HG03457 (cell line): ENCODE measurements at regions not wholly inside any gene's neighbourhood (a gene's known extent, or its start where the extent isn't known, plus 50 kb on each side); places are given as distances from the start of the nearest gene placed in this dataset.

Experiments
- ATAC-seq: cut with Tn5 transposase; IDR thresholded peaks from one replicate; pipeline ENCODE4 v1.9.1; 2021; ENCODE audit warnings: moderate number of reproducible peaks; ENCODE audit not compliant: unreplicated experiment

DNA sequence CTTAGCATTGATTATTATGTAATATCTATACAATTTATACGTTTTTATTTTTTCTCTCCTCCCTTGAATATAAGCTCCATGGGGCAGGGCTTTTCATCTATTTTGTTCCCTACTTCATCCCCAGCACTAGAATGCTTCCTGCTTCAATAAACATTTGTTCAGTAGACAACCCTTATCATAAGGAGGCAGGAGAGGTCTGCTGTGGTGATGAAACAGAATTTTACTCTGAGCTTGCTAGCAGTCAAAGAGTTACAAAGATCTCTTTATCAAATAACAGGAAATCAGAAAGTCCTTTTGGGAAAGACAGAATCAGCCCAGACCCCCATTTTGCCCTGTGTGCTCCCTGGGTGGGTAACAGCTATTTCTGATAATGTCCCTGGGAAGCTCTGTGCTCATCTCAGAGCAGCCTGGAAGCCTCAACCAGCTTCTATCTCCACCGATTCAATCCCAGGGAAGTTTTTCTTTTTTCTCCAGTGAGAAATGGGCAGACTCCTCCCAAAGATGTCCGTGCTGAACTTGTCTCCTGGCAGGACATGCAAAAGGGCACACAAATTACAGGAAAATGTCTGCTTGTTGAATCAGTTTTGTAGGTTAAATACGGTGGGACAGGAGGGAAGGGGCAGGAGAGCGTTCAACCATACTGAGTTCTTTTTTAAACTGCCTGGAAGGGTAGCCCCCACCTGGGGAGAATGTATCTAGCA is 84.7 kb upstream of the PKDCC start:
- ATAC-seq = no peak

DNA sequence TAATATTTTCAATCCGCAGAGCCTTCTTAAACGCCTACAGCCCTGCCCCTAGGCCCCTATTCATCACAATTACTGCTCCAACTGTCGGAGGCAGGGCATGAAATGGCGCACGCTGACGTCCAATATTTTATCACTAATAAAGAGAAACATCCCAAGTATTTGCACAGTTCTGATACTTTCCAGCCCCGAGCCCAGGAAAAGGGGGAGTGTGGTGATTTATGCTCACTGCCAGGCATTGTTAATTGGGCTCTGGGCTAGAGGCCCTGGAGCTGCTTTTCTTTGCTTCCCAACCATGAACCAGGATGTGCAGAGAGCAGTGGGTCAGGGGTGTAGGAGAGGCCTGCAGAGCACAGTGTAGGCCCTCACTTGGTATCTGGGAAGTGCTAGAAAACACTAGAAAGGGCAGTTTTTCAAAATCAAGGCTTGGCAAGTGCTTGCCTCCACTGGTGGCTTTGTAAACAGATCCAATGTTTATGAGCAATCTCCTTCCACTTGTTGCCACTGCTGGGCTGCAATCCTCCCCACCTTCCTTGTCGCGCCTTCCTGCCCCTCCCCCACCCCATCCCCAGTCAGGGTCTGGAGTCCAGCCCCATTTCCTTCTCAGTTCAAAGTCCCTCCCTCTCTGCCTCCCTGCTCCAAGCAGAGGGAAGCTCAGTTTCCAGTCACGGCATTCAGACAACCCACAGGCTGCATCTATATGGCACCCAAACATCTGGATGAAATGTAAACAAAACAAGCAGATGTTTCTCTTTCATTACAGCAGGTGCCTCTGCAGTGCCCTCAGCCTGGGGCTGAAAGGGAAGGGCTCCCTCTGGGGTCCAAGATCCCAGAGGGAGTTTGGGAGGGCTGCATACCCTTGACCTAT is 83.9 kb upstream of the PKDCC start:
- no peak for ATAC-seq

DNA sequence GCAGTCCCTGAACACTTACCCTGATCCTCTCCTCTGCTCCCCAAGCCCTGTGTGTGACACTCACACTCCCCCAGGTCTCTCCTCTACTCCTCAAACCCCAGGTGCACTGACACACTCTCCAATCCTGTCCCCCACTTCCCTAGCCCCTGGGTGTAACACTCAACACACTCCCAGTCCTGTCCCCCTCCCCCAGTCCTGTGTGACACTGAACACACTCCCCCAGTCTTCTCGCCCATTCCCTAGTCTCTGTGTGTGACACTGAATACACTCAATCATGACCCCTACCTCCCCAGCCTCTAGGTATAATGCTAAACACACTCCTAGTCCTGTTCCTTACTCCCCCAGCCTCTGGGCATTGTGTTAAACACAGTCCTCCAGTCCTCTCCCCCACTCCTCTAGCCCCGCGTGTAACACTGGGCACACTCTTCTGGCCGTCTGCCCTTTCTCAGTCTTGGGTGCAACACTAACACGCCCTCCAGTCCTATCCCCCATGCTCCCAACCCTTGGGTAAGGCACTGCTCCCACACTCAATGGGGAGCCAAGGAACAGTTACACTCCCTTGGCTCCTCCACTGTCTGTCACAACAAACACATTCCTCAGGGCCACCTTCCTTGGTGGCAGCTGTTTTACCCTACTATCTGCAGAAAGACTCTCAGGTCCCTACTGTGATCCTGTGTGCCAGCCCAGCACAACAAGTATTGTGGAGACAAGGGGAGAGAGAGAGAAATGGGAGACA is 82.5 kb upstream of the PKDCC start:
- no peak for ATAC-seq

DNA sequence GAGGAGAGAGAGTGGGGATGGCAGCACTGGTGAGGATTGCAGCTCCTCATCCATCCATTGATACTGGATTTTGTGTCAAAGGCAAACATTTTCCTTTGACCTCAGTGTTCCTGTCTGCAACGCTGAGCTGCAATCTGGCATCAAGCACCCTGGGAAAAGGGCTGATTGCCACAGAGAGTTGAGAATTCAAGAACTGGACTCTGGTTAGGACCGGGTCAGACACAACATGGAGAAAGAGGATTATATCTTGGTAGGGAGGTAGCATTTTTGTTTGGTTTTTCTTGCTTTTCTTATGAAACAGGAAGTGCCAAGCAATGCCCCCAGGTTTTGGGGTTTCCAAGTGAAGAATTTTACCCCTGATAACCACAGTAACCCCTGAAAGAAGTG is 81.9 kb upstream of the PKDCC start:
- no peak for ATAC-seq

DNA sequence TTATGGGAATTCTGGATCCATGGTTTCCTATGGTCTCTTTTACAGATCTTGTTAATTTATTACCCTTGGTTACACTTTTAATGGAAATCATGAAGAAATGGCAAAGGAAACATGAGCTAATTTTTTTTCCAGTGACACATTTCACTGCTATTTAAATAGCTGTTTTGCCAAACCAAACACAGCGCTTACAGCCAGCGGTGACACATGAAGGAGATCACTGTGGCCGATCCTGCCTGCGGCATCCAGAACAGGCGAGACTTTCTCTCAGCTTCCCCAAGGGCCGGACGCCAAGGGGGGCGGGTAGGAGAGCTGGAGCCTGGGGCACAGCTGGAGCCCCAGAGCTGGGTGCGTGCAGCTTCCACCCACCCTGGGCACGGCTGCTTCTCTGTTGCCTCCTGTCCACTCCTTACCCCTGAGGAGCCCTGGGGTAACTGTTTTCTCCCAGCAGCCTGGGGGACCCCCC is 81.4 kb upstream of the PKDCC start:
- no peak for ATAC-seq

DNA sequence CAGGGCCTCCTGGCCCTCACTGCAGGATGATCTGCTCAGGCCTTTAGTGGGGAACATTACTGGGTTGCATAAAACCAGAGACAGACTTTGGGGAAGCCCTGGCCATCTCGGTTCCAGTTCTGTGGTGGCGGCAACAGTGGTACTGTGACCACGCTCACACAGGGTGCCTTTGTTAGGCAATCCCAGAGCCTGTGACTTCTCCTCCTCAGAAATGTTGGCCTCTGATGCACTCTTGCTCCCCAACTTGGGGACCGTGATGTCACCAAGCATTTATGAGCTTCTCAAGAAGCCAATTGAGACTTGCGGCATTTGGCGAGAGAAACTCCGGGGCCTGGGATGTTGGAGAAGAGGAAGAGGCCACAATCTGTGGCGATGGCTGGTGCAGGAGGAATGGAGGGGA is 80.9 kb upstream of the PKDCC start:
- ATAC-seq = no peak

DNA sequence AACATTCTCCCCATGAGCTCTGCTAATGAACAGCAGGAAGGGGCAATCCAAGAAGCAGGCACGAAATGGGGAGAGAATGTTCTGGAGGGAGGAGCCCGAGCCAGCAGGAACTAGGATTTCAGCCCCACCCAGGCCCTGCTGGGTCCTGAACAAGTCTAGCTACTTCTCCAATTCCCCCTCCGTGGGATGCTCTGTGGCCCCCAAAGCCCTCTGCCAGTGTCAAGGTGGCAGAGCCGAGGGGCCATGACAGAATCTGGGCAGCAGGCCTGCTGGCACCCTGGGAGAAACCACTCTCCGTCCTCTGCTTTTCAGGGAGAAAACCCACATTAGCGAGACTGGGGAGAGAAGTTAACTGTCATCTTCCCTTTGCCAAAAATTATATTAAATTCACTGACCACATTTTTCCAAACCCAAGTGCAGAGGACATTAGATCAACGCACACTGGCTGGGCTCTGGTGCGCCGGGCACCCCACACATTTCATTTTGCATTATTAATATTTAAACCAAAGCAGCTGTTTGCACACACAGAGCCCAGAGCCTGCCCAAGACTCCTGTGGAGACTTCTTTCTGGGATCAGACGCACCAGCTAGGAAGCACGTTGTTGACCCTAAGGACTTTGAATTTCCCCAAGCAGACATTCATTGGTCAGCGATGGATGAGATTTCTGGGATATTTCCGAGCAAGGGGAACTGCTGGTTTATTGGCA is 80.2 kb upstream of the PKDCC start:
- ATAC-seq = no peak

DNA sequence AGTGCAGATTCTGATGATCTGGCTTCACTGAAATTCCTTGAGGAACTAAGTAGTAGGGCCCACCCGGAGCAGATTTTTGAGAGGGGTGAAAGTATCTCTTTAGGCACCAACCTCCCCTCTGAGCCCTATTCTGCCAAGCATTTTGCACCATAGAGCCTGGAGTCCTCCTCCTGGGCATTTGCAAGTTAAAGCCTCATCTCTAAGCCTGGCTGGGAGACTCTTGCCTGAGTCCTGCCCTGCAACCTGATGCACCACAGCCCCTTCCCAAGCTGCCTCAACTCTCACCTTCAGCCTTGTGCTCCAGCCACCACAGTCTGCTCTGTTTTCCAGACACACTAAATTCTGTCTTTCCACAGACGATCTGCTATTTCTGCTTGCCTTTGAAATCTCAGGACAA is 79.6 kb upstream of the PKDCC start:
- no peak for ATAC-seq

DNA sequence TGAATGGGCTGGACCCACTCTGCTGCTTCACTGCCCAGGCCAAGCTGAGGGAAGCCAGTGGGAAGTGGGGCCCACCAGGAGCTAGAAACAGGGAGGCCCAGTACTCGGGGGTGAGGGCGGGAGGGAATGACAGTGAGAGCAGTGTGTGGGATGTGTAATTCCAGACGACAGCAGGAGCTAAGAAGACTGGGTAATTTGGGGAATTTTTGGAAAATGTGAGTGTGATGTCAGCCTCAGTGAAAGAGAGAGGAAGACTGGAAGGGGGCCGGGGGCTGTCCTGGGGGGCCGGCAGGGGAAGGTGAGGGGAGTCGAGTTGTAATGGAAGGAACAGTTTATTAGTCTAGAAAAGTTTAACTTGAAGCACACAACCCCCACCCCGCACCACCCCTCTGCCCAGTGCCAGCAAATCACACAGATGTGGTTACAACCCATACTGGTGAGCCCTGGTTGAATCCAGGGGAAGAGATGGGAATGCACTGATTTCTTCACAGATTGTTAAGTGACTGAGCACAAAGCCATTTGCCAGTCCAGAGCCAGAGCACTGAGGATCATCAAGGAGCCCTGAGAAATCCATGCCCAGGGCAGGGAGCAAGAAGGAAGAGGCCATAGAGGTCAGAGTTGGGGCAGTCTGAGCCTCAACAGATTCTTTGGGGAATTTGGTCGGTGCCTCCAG is 76.7 kb upstream of the PKDCC start:
- no peak for ATAC-seq

DNA sequence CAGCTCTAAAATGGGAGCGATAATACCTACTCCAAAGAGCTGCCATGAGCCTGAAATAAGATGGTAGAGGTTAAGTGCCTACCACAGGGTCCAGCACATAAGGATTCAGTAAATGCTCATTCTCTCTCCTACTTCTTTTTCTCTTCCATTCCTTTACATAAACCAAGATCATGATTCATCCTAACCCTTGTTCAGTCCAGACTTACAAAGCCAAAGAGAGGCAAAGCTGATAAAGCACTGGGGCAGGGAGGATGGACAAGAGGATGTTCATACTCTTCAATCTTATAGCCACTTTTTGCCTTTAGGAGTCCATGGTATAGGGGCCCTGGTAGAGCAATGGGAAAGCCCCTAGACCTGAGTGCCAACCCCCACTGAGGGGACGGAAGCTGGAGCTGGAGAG is 75.6 kb upstream of the PKDCC start:
- ATAC-seq = no peak

DNA sequence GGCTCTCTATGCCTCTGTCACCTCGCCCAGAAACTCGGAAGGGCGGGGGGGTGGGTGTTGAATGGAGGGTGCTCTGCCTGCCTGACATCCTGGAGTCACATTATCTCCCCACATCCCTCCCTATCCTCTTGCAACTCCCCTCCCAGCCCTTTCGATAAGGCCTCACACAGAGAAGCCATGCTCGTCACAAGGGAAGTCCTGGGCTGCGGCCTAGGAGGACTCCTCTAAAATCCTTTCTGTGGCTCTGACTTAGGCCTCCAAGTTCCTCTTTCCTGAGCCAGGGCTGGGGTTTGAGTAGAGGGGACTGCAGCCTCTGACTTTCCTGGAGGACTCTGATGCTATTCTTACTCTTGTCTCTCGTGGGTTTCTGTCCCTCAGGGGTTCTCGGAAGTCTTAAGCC is 75.0 kb upstream of the PKDCC start:
- no peak for ATAC-seq

DNA sequence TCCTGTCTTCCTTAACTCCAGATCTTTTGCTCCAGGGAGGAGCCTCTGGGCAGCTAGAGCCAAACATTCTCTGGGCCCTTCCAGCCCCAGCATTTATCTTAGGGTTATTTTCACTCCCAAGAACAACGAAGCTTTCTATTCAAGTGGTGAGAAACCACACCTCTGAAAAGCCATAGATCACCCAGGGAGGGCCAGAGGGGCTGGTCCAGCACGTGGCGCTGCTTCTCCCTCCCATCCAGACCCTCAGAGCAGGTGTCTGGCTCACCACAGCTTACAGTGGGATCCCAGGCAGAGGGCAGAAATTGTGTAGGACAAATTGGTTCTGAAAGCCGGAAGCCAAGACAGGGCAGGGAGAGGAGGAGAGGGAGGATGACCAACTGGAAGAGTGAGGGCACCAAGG is 74.0 kb upstream of the PKDCC start:
- no peak for ATAC-seq

DNA sequence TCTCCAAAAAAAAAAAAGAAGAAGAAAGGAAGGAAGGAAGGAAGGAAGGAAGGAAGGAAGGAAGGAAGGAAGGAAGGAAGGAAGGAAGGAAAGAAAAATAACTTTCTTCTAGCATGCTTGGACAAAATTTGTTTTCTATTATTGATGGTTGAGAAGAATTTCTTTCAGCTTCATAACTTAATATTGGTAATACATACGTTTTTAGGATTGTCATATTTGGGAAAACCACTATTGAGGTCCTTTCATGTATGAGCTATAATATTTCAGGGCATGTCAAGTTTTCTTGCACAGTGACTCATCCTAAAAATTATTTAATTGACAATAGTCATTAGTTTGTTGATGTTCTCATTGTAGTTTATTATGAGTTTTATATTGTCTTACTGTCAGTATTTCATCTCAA is 66.4 kb upstream of the PKDCC start:
- ATAC-seq = no peak

DNA sequence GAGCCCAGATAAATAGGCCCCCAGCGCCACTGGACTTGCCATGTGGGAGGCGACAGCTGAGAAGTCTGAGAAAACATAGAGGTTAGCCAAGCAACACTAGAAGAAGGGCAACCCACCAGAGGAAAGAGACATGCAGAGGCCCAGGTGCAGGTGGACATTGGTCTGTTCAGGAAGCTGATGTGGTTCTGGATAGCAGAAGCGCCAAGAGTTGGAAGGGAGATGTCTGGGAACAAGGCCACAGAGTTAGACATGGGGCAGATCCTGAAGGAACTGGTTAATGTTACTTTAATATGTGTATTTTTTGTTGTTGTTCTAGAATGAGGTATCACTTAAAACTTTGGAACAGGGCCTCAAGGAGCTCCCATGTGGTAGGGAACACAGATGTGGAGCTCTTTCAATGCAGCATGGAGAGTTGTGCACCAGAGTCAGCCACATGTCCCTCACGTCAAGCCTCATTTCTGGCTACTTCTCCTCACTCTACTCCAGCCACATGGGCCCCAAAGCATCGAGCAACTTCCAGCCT is 62.2 kb upstream of the PKDCC start:
- no peak for ATAC-seq

DNA sequence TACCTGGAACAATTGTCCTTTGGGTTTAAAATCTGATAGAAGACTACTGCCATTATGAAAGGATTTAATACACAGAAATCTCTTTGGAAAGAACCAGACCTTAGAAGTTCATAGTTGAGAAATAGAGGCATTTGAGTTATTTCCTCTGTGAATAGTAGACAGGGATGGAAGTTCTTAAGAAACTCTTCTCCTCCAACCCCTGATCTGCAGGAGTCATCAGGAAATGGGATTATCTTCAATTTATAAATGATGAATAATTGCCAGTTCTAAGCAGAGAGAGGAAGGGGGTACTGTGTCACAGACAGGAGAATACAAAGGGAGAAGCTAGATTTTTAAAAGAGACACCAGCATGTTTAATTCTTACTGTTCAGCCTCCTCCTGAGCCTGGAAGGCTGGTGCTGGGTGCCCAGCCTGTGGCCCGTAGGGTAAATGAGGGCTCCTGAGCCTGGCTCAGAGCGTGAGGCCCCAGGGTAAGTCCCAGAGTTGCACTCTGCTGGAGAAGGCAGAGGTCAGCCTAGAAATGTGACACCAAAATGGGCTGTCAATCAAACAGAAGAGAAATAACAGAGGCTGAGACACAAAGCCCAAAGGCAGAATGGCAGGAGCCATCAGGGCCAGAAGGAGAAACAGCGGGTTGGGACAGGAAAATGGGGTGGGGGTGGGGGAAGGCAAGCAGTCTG is 58.2 kb upstream of the PKDCC start:
- ATAC-seq = no peak

DNA sequence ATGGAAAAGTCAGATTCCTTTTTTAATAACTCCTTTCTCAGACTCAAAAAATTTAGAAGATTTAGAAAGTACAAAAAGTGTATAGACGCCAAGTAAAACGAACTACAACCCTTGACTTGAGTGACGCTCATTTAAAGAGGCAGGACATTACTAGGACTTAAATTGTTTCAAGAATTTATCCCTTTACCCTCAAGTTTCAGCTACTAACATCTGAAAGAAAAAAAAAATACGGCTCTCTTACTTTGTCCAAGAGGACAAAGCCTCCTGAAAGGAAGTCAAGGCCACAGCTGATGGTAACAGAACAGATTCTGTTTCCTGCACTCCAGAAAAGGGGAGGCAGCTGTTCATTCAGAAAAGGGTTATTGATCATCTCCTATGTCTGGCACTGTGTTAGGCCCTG is 57.6 kb upstream of the PKDCC start:
- no peak for ATAC-seq

DNA sequence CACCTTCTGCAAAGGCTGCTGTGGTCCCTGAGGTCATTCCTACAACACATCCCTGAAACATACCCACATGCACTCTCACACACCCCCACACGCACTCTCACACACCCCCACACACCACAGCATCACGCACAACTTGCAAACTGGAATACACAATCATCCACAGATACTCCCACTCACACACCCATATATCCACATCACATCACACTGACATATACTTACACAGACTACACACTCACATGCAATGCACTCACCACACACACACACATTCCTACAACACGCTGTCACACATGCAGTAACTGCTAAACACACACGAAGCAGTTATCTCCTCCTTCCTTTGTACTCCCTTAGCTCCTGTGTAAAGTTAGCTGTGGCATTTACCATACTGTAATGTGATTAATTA is 57.1 kb upstream of the PKDCC start:
- no peak for ATAC-seq

DNA sequence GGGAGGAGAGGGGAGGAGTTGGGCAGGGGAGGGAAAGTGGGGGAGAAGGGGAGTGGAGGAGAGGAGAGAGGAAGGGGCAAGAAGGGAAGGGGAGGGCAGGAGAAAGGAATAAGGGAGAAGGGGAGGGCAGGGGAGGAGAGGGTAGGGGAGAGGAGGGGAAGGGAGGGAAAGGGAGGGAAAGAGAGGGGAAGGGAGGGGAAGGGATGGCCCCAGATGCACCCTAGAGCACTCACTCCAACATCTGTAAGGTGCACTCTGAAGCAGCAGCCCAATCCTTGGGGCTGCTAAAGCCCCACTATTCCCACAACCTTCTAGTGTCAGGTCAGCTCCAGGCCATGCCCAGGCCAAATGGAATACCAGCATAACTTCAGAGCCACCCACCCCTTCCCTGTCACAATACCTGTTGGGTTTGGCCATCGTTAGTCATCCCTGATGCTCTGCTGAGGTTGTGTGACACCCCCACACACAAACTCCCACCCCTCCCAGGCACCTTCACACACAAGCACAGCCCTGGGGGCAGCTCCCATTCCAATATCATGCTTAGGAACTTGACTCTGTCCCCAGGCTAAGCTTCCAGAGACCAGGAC is 55.7 kb upstream of the PKDCC start:
- no peak for ATAC-seq

DNA sequence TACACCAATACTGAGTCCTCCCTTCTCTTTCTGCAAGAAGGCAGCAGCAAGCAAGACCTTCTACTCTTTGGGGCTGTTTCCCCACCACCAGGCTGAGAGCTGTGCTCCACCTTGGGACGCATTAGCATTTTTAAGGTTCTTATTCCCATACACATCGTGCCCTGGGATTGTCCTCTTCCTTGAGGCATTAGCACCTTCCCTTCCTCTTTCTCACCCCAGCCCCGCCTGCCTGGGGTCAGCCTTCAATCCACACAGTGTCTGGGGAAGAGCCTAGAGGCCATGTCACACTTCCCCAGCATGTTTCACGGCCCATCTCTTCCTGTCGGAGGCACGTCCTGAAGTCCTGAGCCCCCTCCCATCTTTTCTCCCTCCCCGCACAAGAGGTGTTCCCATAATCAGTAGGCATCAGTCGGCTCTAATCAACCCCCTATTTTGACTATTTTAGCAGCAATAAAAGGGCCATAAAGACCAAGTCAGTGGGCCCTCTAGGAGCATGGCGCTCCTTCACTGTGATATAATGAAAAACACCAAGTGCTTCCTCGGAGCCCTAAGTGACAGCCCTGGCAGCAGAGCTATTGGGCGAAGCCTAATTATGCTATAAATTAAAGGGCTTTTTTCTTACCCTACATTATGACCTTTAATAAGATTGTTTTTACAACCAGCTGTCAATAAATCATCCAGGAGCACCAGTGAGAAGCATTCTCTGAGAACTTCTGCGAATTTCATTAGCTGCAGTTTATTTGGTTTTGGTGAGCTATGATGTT is 55.0 kb upstream of the PKDCC start:
- no peak for ATAC-seq
